Mucosa of stomach (tissue), 1 donor: ENCODE measurements at regions not wholly inside any gene's neighbourhood (a gene's known extent, or its start where the extent isn't known, plus 50 kb on each side); places are given as distances from the start of the nearest gene placed in this dataset.

Experiments used
- H3K27me3 ChIP-seq: one replicate; pipeline ENCODE4 v1.7.0; 2013; ENCODE audit warnings: mild to moderate bottlenecking, low read length; ENCODE audit not compliant: control insufficient read depth, insufficient read depth
- H3K36me3 ChIP-seq: one replicate; pipeline ENCODE4 v1.7.0; 2013; ENCODE audit warnings: low read length; ENCODE audit not compliant: control insufficient read depth, insufficient read depth
- H3K4me1 ChIP-seq: one replicate; pipeline ENCODE4 v1.7.0; 2013; ENCODE audit warnings: mild to moderate bottlenecking, low read length; ENCODE audit not compliant: control insufficient read depth, insufficient read depth
- H3K4me3 ChIP-seq: one replicate; pipeline ENCODE4 v1.7.0; 2013; ENCODE audit warnings: low read length
- H3K9ac ChIP-seq: one replicate; pipeline ENCODE4 v1.7.0; 2013; ENCODE audit warnings: mild to moderate bottlenecking, low read length, moderate library complexity
- H3K9me3 ChIP-seq: one replicate; pipeline ENCODE4 v1.7.0; 2013; ENCODE audit warnings: mild to moderate bottlenecking, low read length, moderate library complexity; ENCODE audit not compliant: control insufficient read depth
- donor health status: Pancreatic carcinoma.

DNA sequence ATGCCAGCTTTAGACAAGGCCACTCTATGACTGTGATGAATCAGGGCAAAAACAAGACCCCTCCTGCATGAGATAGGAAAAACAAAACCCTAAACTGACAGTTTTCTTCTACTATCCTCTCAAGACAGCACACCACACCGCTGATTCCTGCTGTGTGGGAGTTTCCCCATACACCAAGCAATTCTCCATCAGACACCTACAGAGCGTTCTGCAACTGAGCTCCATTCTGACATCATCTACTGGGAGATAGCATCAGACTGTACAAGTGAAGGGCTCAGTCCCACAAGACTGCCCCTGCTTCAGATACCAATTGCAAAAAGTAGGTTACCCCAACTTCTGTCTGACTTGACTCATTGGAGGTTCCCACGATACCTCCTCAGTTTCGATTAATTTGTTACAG lies 130.6 kb downstream of the TSN start:
- no peaks in the 10 kb centered on the region for H3K4me1 ChIP-seq
- no peaks in the 10 kb centered on the region for H3K27me3 ChIP-seq
- no peaks in the 10 kb centered on the region for H3K36me3 ChIP-seq
- H3K9ac ChIP-seq, result no peak overlapping the region
- no peak overlapping the region for H3K4me3 ChIP-seq
- no peaks in the 10 kb centered on the region for H3K9me3 ChIP-seq

DNA sequence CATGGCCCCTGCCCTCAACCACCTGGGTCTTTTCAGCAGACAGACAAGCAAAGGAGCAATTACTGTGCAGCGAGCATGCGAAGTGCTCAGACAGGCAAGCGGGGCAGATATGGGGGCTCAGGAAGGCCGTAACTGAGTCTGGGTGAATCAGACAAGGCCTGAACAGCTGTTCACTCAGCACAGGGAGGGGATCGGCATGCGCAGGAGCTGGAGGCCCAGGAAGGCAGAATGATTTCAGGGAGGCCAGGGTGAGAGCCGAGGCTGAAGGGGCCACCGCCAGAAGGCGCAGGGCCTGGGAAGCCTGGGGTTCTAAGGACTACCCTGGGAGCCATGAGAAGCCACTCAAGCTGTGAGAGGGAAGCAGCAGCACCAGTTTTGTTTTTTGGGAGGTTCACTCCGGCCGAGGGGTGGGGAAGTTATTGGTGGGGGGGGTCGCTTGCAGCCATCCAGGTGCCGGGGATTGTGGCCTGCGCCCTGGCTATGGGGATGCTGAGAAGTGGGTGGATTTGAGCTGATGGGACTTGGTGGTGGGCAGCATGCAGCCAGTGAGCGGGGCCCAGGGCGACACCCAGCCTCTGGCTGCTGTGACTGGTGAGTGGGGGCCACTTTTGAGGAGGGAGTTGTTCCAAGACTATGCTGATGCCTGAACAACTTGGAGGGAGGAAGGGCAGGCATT lies 132.2 kb downstream of the TSN start:
- Histone ChIP-seq H3K4me3 (no peak overlapping the region), H3K4me1 (no peaks in the 10 kb centered on the region), H3K9ac (no peak overlapping the region), H3K36me3 (no peaks in the 10 kb centered on the region), H3K27me3 (no peaks in the 10 kb centered on the region), H3K9me3 (no peaks in the 10 kb centered on the region)

DNA sequence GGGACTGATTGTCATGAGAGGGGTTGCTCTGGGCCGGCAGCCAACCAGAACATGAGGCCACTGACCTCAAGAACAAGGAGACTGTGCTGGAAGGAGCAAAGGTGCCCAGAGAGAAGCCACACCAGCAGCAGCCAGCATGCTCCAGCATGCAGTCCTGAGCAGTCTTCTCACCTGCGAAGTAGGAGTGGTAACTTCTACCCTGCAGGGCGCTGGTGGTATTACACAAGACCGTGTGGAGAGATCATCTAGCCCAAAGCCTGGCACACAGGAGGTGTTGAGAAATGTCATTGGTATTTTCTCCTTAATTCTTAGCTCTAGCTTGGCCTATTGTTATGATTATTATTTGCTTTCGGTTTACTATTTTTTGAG lies 132.7 kb downstream of the TSN start:
- no peak overlapping the region for H3K4me3 ChIP-seq
- no peaks in the 10 kb centered on the region for H3K27me3 ChIP-seq
- no peaks in the 10 kb centered on the region for H3K4me1 ChIP-seq
- no peak overlapping the region for H3K9ac ChIP-seq
- no peaks in the 10 kb centered on the region for H3K9me3 ChIP-seq
- H3K36me3 ChIP-seq, result no peaks in the 10 kb centered on the region

DNA sequence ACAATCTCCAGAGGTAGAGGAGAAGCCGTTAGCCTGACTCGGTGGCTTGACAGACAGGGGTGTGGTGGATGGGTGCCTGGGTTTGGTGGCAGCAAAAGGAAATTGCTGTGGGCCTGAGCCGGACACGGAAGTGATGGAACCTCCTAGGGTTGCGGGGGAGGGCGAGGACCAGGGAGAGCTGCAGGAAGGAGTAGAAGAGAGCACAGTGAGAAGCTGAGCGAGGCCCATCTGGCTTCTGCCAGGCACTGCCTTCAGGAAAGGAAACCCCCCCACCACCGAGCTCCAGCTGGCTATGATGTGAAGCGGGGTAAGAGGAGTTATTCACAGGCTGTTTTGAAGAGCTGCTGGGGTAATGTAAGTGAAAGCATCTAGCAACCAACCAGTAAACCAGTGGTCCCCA lies 134.6 kb downstream of the TSN start:
- H3K9me3 ChIP-seq, result no peaks in the 10 kb centered on the region
- no peaks in the 10 kb centered on the region for H3K4me1 ChIP-seq
- H3K9ac ChIP-seq, result no peak overlapping the region
- no peak overlapping the region for H3K4me3 ChIP-seq
- H3K36me3 ChIP-seq, result no peaks in the 10 kb centered on the region
- no peaks in the 10 kb centered on the region for H3K27me3 ChIP-seq

DNA sequence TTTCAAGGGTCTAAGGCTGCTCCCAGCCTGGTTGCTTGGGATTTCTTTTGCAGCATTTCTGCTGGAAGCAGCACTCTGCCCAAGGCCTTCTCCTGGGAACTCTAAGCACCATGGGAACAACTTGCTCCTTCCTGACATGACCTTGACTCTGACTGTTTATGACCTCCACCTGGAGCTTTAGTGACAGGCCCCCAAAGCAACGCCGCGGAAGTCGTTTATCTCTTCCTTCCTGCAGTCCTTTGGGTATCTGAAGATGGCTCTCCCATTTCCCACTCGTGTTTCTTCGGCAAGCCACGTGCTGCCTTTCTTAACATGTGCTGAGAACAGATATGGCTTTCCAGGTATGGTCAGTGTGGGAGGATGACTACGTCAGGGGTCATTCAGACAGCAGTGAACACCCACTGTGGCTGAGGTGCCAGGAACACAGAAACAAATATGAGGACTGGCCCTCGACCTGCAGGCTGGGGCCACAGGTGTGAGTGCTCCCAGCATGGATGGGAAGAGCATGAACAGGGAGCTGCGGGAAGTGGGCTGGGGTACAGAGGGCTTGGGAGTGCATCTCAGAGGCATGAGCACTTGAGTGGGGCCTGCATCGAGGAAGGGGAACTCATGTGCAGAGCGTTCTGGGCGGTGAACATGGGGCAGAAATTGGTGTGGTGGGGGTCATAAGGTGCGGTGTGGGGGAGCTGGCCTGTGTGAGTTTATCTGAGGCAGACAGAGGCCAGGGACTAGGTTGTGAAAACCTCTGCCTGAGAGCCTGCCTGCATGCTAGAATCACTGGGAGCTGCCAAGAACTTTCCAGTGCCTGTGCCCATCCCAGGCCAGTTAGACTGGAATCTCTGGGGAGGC lies 140.5 kb downstream of the TSN start:
- H3K27me3 ChIP-seq, result no peaks in the 10 kb centered on the region
- no peaks in the 10 kb centered on the region for H3K4me1 ChIP-seq
- H3K9me3 ChIP-seq, result no peaks in the 10 kb centered on the region
- H3K4me3 ChIP-seq, result no peak overlapping the region
- no peaks in the 10 kb centered on the region for H3K36me3 ChIP-seq
- H3K9ac ChIP-seq, result no peak overlapping the region

DNA sequence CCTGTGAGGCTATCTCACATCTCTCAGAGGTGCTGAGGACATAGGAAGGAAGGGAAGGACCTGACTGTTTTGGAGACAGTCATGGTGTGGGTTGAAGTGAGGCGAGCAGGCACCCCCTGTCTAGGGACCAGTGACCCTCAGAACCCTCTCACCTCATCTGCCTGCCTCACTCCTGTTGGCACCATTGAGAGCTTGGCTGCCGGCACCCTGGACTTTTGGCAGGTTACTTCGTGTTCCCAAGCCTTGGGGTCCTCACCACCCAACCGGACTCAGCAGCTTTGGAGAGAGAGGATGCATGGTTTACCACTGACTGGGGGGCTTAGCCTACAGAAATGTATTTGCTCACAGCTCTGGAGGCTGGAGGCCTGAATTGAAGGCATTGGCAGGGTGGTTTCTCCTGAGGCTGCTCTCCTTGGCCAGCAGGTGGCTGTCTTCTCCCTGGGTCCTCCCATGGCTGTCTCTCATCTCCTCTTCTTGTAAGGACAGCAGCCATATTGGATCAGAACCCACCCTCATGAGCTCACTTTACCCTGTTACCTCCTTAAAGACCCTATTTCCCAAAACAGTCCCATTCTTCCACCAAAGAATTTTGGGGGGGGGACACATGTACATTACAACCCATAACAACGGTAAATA lies 142.0 kb downstream of the TSN start:
- Histone ChIP-seq H3K9ac (no peak overlapping the region), H3K27me3 (no peaks in the 10 kb centered on the region), H3K4me3 (no peak overlapping the region), H3K36me3 (no peaks in the 10 kb centered on the region), H3K9me3 (no peaks in the 10 kb centered on the region), H3K4me1 (no peaks in the 10 kb centered on the region)

DNA sequence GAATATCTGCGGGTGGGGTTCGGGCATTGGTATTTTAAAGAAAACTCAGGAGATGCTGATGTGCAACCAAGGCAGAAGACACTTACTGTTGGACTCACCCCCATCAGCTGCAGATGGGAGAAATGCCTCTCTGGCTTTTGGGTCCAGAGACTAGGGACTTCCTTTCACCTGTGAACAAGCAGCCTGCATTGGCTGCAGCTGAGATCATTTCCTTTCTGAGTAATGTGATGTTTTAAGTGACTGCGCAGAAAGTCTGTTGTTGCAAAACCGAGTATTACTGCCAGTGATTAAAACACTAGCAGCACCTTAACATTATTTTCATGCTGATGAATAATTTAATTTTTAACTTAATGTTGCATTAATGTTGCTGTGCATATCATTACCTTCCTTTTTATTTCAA lies 143.0 kb downstream of the TSN start:
- H3K4me1 ChIP-seq, result no peaks in the 10 kb centered on the region
- H3K9ac ChIP-seq, result no peak overlapping the region
- no peak overlapping the region for H3K4me3 ChIP-seq
- H3K9me3 ChIP-seq, result no peaks in the 10 kb centered on the region
- no peaks in the 10 kb centered on the region for H3K27me3 ChIP-seq
- H3K36me3 ChIP-seq, result no peaks in the 10 kb centered on the region

DNA sequence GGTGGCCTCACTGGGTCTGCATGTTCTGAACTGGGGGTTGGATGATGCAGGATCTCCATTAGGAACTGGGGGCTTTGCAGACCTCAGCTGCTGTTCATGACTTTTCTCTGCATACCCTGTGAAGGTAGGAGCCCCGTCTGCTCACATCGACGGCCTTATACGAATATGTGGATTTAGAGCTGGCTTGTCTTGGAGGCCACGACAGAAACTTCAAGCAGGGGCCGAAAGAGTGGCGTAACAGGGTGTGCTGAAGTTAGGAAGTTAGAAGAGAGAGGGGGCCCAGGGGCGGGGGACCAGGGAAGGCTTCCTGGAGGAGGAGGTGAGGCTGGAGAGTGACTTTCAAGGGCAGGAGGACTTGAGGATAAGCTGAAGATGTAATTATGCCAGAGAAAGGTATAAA lies 144.9 kb downstream of the TSN start:
- H3K4me3 ChIP-seq, result no peak overlapping the region
- H3K36me3 ChIP-seq, result no peaks in the 10 kb centered on the region
- H3K9me3 ChIP-seq, result no peaks in the 10 kb centered on the region
- H3K27me3 ChIP-seq, result peaks cover 5% of the 10 kb centered on the region
- H3K9ac ChIP-seq, result no peak overlapping the region
- H3K4me1 ChIP-seq, result no peaks in the 10 kb centered on the region

DNA sequence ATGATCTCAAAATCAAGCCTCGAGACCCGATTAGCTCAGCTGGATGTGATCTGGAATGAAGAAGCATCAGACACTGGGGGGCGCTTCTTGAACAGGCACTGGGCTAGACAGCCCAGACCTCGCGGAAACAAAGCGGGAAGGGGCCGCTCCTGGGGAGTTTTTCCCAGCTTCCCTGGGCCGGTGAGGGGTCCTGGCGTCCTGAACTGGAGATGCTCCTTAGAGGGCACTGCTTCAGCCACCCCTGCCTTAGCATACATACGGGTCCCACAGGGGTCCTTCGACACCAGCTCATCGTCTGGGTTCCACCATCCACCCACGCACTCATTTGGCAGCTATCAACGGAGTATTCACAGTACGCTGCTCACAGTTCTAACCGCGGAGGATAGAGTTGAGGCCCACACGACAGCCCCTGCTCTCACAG lies 146.7 kb downstream of the TSN start:
- peaks cover 5% of the 10 kb centered on the region for H3K27me3 ChIP-seq
- no peak overlapping the region for H3K9ac ChIP-seq
- H3K4me3 ChIP-seq, result no peak overlapping the region
- H3K36me3 ChIP-seq, result no peaks in the 10 kb centered on the region
- H3K9me3 ChIP-seq, result no peaks in the 10 kb centered on the region
- H3K4me1 ChIP-seq, result no peaks in the 10 kb centered on the region

DNA sequence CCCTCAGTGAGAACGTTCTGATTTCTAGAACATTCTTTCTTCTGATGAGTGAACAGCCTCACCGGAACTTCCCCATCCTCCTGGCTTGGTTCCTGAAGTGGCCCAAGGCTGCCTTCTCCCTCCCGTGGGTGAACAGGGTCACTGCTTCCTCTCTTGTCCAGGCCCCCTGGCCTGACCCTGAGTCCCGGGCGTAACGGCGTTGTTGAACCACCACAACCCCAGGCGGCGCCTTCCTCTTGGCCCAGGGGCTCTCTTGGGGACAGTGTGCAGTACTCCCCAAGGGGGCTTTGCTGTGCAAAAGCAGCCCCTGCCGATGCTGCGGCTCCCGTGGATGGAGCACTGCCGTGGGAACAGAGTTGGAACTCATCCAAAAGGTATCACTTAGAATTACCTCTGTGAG lies 147.2 kb downstream of the TSN start:
- Histone ChIP-seq H3K4me3 (no peak overlapping the region), H3K4me1 (no peaks in the 10 kb centered on the region), H3K9me3 (no peaks in the 10 kb centered on the region), H3K9ac (no peak overlapping the region), H3K36me3 (no peaks in the 10 kb centered on the region), H3K27me3 (peaks cover 5% of the 10 kb centered on the region)

DNA sequence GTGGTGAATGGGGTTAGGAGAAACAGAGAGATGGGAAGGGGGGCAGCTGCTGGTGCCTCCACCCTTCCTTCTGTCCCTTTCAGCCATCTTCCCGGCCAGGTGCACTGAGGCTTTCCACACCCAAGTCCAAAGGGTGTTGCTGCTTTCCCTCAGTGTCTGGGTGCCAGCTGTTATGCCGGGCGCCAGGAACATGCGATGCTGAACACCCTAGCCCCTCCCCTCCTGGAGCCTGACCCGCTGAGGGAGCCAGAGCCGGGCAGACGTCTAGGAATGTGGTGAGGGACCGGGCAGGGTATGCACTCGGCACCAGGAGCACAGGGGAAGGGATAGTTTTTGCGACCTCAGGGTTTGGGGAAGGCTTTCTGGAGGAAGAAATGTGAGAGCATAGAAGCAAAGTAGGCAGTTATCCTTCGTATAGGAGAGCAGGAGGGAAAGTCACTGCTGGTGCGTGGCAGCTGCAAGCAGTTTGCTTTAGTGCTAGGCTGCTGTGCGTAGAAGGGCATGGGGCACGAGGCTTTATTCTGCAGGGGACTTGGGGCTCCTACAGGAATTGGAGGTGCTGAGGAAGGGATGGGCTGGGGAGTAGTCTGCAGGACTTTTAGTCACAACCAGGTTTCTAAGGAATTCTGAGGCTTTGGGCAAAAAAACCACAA lies 147.7 kb downstream of the TSN start:
- Histone ChIP-seq H3K36me3 (no peaks in the 10 kb centered on the region), H3K4me3 (no peak overlapping the region), H3K9me3 (no peaks in the 10 kb centered on the region), H3K27me3 (peaks cover 5% of the 10 kb centered on the region), H3K4me1 (no peaks in the 10 kb centered on the region), H3K9ac (no peak overlapping the region)

DNA sequence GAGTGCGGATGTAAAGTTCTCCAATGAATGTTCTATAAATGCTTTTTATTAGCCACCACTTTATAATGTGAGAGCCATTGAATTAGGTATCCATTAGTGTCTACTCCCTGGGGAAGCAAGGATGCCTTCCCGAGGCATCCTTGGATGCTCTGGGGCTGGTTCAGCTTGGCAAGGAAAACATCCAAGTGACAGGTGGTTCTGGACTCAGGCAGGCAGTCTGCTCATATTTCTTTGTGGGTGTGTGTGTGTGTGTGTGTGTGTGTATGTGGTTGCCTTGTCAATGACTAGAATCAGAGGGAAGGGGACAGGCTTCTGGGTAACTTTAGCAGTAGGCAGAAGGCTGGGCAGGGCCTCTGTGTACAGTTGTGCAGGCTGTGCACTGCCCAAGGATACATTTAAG lies 149.2 kb downstream of the TSN start:
- H3K4me3 ChIP-seq, result no peak overlapping the region
- H3K9me3 ChIP-seq, result no peaks in the 10 kb centered on the region
- H3K4me1 ChIP-seq, result no peaks in the 10 kb centered on the region
- H3K27me3 ChIP-seq, result peaks cover 5% of the 10 kb centered on the region
- H3K36me3 ChIP-seq, result no peaks in the 10 kb centered on the region
- no peak overlapping the region for H3K9ac ChIP-seq
